HCT116 (cell line): ENCODE measurements at regions not wholly inside any gene's neighbourhood (a gene's known extent, or its start where the extent isn't known, plus 50 kb on each side); places are given as distances from the start of the nearest gene placed in this dataset.

ENCODE experiments used
- ATAC-seq: fragments of 200-7000 bp; cut with Tn5 transposase; 2 replicates; pipeline ENCODE4 v1.9.1; 2020; ENCODE audit warnings: mild to moderate bottlenecking, moderate library complexity
- BruUV-seq: library from RNA; stranded (reverse); fragments of 400-500 nt; replicated peaks from 2 replicates; lab custom pipeline; 2021; lab: Mats Ljungman, UMichigan
- CTCF ChIA-PET: fragments of 300-600 bp; sonication (Branson Sonifier 250); formaldehyde crosslinking; loops from one replicate; lab custom pipeline; 2021; ENCODE audit warnings: antibody characterized with exemption; lab: Charles Lee
- POLR2A ChIA-PET: fragments of 300-600, 350-600 bp; sonication (Branson Sonifier 250); formaldehyde crosslinking; loops from one replicate; lab custom pipeline; 2021; ENCODE audit warnings: antibody characterized with exemption; lab: Charles Lee
- RAD21 ChIA-PET, 2 experiments: fragments of 300-600 bp; sonication (Branson Sonifier 250); formaldehyde crosslinking; loops; one replicate each; lab custom pipeline; 2023; ENCODE audit warnings: low total read pairs in 2 of 2; ENCODE audit not compliant: uncharacterized antibody in 2 of 2, unreplicated experiment in 2 of 2, low non-redundant PET in 1 of 2; lab: Charles Lee
- DNase-seq: peaks from one replicate; pipeline ENCODE4 v3.0.0-alpha.2; 2010; ENCODE audit warnings: low read depth, low spot score
- H2AFZ ChIP-seq: fragments of 200-600 bp; shearing (Covaris generic), sonication (generic); 2 replicates; pipeline ENCODE4 v1.6.1; 2017; ENCODE audit warnings: low read depth, mixed run types, mixed read lengths, antibody characterized with exemption, low read length; ENCODE audit not compliant: poor library complexity, severe bottlenecking
- H3K27ac ChIP-seq: 2 replicates; pipeline ENCODE4 v1.5.1; 2012; ENCODE audit warnings: low read depth, low read length
- H3K27me3 ChIP-seq: fragments of 200-600 bp; sonication (generic); 2 replicates; pipeline ENCODE4 v1.6.1; 2016; ENCODE audit warnings: mixed run types, low read length, mixed read lengths; ENCODE audit not compliant: insufficient read depth
- H3K36me3 ChIP-seq, 2 experiments: fragments of 200-500 bp in 1 of 2; fragments of 200-600 bp in 1 of 2; sonication (Bioruptor generic) in 1 of 2; sonication (generic) in 1 of 2; 2 replicates each; pipeline versions ENCODE4 v1.5.1 to v1.6.1; 2014 to 2016; ENCODE audit warnings: low read length in 2 of 2, inconsistent platforms in 1 of 2, mixed read lengths in 1 of 2, mixed run types in 1 of 2; ENCODE audit not compliant: insufficient read depth in 2 of 2, control insufficient read depth in 1 of 2
- H3K4me1 ChIP-seq, 2 experiments: fragments of 200-600 bp in 1 of 2; sonication (generic) in 1 of 2; 2 replicates each; pipeline versions ENCODE4 v1.5.1 to v1.6.1; 2012 to 2017; ENCODE audit warnings: low read length in 2 of 2, inconsistent platforms in 1 of 2, mild to moderate bottlenecking in 1 of 2, mixed read lengths in 1 of 2, mixed run types in 1 of 2, moderate library complexity in 1 of 2; ENCODE audit not compliant: insufficient read depth in 2 of 2, control insufficient read depth in 1 of 2
- H3K4me2 ChIP-seq: fragments of 200-600 bp; sonication (generic); 2 replicates; pipeline ENCODE4 v1.6.1; 2017; ENCODE audit warnings: mixed run types, low read length, mixed read lengths
- H3K4me3 ChIP-seq, 2 experiments: fragments of 200-600 bp in 1 of 2; sonication (generic) in 1 of 2; replicated peaks in 1 of 2; 2 replicates each; pipeline ENCODE4 v1.5.1; 2011 to 2016; ENCODE audit warnings: low read length in 2 of 2, control low read depth in 1 of 2, low read depth in 1 of 2, mild to moderate bottlenecking in 1 of 2, mixed read lengths in 1 of 2, mixed run types in 1 of 2
- H3K79me2 ChIP-seq: fragments of 200-600 bp; sonication (generic); 2 replicates; pipeline ENCODE4 v1.6.1; 2017; ENCODE audit warnings: mild to moderate bottlenecking, mixed run types, low read length, moderate library complexity, mixed read lengths; ENCODE audit not compliant: insufficient read depth
- H3K9ac ChIP-seq: fragments of 200-600 bp; sonication (generic); 2 replicates; pipeline ENCODE4 v1.6.1; 2016; ENCODE audit warnings: low read length, mixed read lengths
- H3K9me2 ChIP-seq: fragments of 200-600 bp; sonication (generic), shearing (Covaris generic); 2 replicates; pipeline ENCODE4 v1.6.1; 2017; ENCODE audit warnings: mixed run types, mild to moderate bottlenecking, moderate library complexity; ENCODE audit not compliant: insufficient read depth
- H3K9me3 ChIP-seq, 2 experiments: fragments of 200-500 bp in 1 of 2; fragments of 200-600 bp in 1 of 2; sonication (Bioruptor generic) in 1 of 2; sonication (generic) in 1 of 2; 2 replicates each; pipeline ENCODE4 v1.6.1; 2014 to 2017; ENCODE audit warnings: low read length in 2 of 2, mixed read lengths in 2 of 2, inconsistent platforms in 1 of 2, low read depth in 1 of 2, mild to moderate bottlenecking in 1 of 2, mixed run types in 1 of 2, moderate library complexity in 1 of 2; ENCODE audit not compliant: control insufficient read depth in 1 of 2, insufficient read depth in 1 of 2
- H4K20me1 ChIP-seq: fragments of 200-600 bp; sonication (generic), shearing (Covaris generic); 2 replicates; pipeline ENCODE4 v1.6.1; 2017; ENCODE audit warnings: mixed run types, mild to moderate bottlenecking, moderate library complexity; ENCODE audit not compliant: insufficient read depth
- ATF3 ChIP-seq: IDR thresholded peaks from 2 replicates; pipeline ENCODE4 v1.6.1; 2012
- CEBPB ChIP-seq: IDR thresholded peaks from 2 replicates; pipeline ENCODE4 v1.6.1; 2012; ENCODE audit warnings: low read depth
- ELF1 ChIP-seq: IDR thresholded peaks from 2 replicates; pipeline ENCODE4 v1.6.1; 2012; ENCODE audit warnings: low read depth, borderline replicate concordance
- EZH2 ChIP-seq: fragments of 200-600 bp; sonication (generic); IDR thresholded peaks from 2 replicates; pipeline ENCODE4 v1.6.1; 2017; ENCODE audit warnings: antibody characterized with exemption, mixed run types
- EZH2phosphoT487 ChIP-seq: fragments of 200-600 bp; IDR thresholded peaks from 2 replicates; pipeline ENCODE4 v1.6.1; 2018; ENCODE audit warnings: antibody characterized with exemption, borderline replicate concordance
- MAX ChIP-seq: IDR thresholded peaks from 2 replicates; pipeline ENCODE4 v1.6.1; 2012
- POLR2A ChIP-seq: IDR thresholded peaks from 2 replicates; pipeline ENCODE4 v1.7.0; 2011; ENCODE audit warnings: borderline replicate concordance; ENCODE audit not compliant: insufficient read depth, insufficient read length; ENCODE audit errors: extremely low read depth
- POLR2AphosphoS5 ChIP-seq: IDR thresholded peaks from 2 replicates; pipeline ENCODE4 v1.6.1; 2011; ENCODE audit warnings: mild to moderate bottlenecking, low read depth, low read length, moderate library complexity
- RAD21 ChIP-seq: IDR thresholded peaks from 2 replicates; pipeline ENCODE4 v1.6.1; 2012; ENCODE audit warnings: low read depth, mild to moderate bottlenecking
- REST ChIP-seq: IDR thresholded peaks from 2 replicates; pipeline ENCODE4 v1.6.1; 2012; ENCODE audit warnings: low read depth
- SP1 ChIP-seq: IDR thresholded peaks from 2 replicates; pipeline ENCODE4 v1.6.1; 2012; ENCODE audit warnings: low read depth
- SRF ChIP-seq: IDR thresholded peaks from 2 replicates; pipeline ENCODE4 v1.6.1; 2012; ENCODE audit warnings: low read depth
- TCF7L2 ChIP-seq: IDR thresholded peaks from 2 replicates; pipeline ENCODE4 v1.7.0; 2011; ENCODE audit warnings: borderline replicate concordance, inconsistent platforms; ENCODE audit not compliant: insufficient read depth, insufficient read length; ENCODE audit errors: extremely low read depth
- YY1 ChIP-seq: IDR thresholded peaks from 2 replicates; pipeline ENCODE4 v1.6.1; 2011; ENCODE audit warnings: low read length, low read depth, moderate library complexity, mild to moderate bottlenecking; ENCODE audit not compliant: insufficient replicate concordance; ENCODE audit errors: extremely low read depth
- ZBTB33 ChIP-seq: IDR thresholded peaks from 2 replicates; pipeline ENCODE4 v1.6.1; 2011; ENCODE audit warnings: mild to moderate bottlenecking, low read length, moderate library complexity; ENCODE audit not compliant: insufficient replicate concordance; ENCODE audit errors: extremely low read depth
- intact Hi-C: fragments of 100-400 bp; cut with micrococcal nuclease; formaldehyde crosslinking; loops from 2 replicates; pipeline ENCODE4 v1.10.0; 2022

- Histone ChIP-seq H3K79me2 (no peaks in the 10 kb centered on the region), H3K27ac (no peak overlapping the region), H3K4me1 (no peaks in the 10 kb centered on the region), H2AFZ (no peak overlapping the region), H3K27me3 (peaks cover 8% of the 10 kb centered on the region), H4K20me1 (no peaks in the 10 kb centered on the region), H3K4me2 (no peak overlapping the region), H3K9me3 (no peaks in the 10 kb centered on the region), H3K36me3 (no peaks in the 10 kb centered on the region), H3K9me2 (no peaks in the 10 kb centered on the region), H3K9ac (no peak overlapping the region), H3K4me3 (no peak overlapping the region)
- ChIA-PET RAD21 (no interaction called here), POLR2A (no interaction called here), CTCF (interaction anchor here (1.0 kb wide), 1 partner anchor 11 kb away, joined by 3 read pairs; no protein-coding TSS in a partner anchor)
- DNase-seq: no peak
- TF ChIP-seq EZH2phosphoT487: no peak
- no peak for TF ChIP-seq MAX
- no peak for TF ChIP-seq ZBTB33
- no peak for TF ChIP-seq SP1
- no peak for TF ChIP-seq POLR2A
- ATAC-seq: no peak
- intact Hi-C loops: no loop called here
- no TSS peak for BruUV-seq
Measured at GRCh38 chr15:31856581-31856980, 173.7 kb upstream of the CHRNA7 start.

- H3K27me3 ChIP-seq: peaks cover 8% of the 10 kb centered on the region
- intact Hi-C loops: no loop called here
- no peaks in the 10 kb centered on the region for H3K9me2 ChIP-seq
- RAD21 ChIA-PET: no interaction called here
- DNase-seq: no peak
- no TSS peak for BruUV-seq
- H2AFZ ChIP-seq: no peak overlapping the region
- no peaks in the 10 kb centered on the region for H4K20me1 ChIP-seq
- H3K4me3 ChIP-seq: no peak overlapping the region
- no peak overlapping the region for H3K9ac ChIP-seq
- no peak overlapping the region for H3K27ac ChIP-seq
- no peaks in the 10 kb centered on the region for H3K79me2 ChIP-seq
- no peak overlapping the region for H3K4me2 ChIP-seq
- no peaks in the 10 kb centered on the region for H3K36me3 ChIP-seq
- no peaks in the 10 kb centered on the region for H3K9me3 ChIP-seq
- 0 out of 2 replicates have a peak, but pooled peaks have one; percentile 42 for ATAC-seq
- CTCF ChIA-PET: interaction anchor here (1.0 kb wide), 1 partner anchor 11 kb away, joined by 3 read pairs; no protein-coding TSS in a partner anchor
- no peaks in the 10 kb centered on the region for H3K4me1 ChIP-seq
- POLR2A ChIA-PET: no interaction called here
- no peak for TF ChIP-seq MAX
- TF ChIP-seq POLR2AphosphoS5: no peak
- no peak for TF ChIP-seq REST
- TF ChIP-seq RAD21: no peak
- no peak for TF ChIP-seq SRF
- TF ChIP-seq YY1: no peak
- TF ChIP-seq EZH2phosphoT487: no peak
- TF ChIP-seq TCF7L2: no peak
- TF ChIP-seq SP1: no peak
- no peak for TF ChIP-seq ELF1
- no peak for TF ChIP-seq CEBPB
- TF ChIP-seq EZH2: no peak
- TF ChIP-seq ATF3: no peak
Measured at GRCh38 chr15:31857194-31857593, 173.1 kb upstream of the CHRNA7 start.
